ENCODE measurements at regions not wholly inside any gene's neighbourhood (a gene's known extent, or its start where the extent isn't known, plus 50 kb on each side); places are given as distances from the start of the nearest gene placed in this dataset.

- no peaks in the 10 kb centered on the region for H3K4me1 ChIP-seq (replicated peaks)
- DNase-seq (ENCODE audit: low spot score): no peak
- H3K9me3 ChIP-seq: no peaks in the 10 kb centered on the region
- intact Hi-C loops (cut with DNase I): no loop called here
- no peaks in the 10 kb centered on the region for H3K36me3 ChIP-seq
- no peak overlapping the region for H3K4me3 ChIP-seq
- TF ChIP-seq CTCF (IDR thresholded peaks at IDR 0.05): no peak
- TF ChIP-seq POLR2AphosphoS5 (IDR thresholded peaks at IDR 0.05): no peak
- TF ChIP-seq POLR2A (IDR thresholded peaks at IDR 0.05): no peak
- no peaks in the 10 kb centered on the region for H3K27me3 ChIP-seq (replicated peaks; ENCODE audit: insufficient read depth)
- no peak overlapping the region for H3K27ac ChIP-seq
Measured at GRCh38 chr6:166101819-166102419, 65.7 kb downstream of the TBXT start.

GRCh38 chr6:166097914-166098522, 69.6 kb downstream of the TBXT start:
- Histone ChIP-seq H3K27ac (no peak overlapping the region), H3K4me1 (replicated peaks) (no peaks in the 10 kb centered on the region), H3K36me3 (no peaks in the 10 kb centered on the region), H3K9me3 (no peaks in the 10 kb centered on the region), H3K4me3 (no peak overlapping the region), H3K27me3 (replicated peaks; ENCODE audit: insufficient read depth) (no peaks in the 10 kb centered on the region)
- WGBS: 40% methylated on average over 19 of the region's 19 CpGs
- peak; percentile 17 for DNase-seq (ENCODE audit: low spot score)
- intact Hi-C loops (cut with DNase I): no loop called here
- peak; percentile 44 to 64 (median 55) for TF ChIP-seq CTCF (IDR thresholded peaks at IDR 0.05)
- TF ChIP-seq POLR2AphosphoS5 (IDR thresholded peaks at IDR 0.05): no peak

GRCh38 chr6:166087852-166088251, 79.8 kb downstream of the TBXT start:
- H3K9me3 ChIP-seq: no peaks in the 10 kb centered on the region
- no peaks in the 10 kb centered on the region for H3K4me1 ChIP-seq (replicated peaks)
- no peak for DNase-seq (ENCODE audit: low spot score)
- no peaks in the 10 kb centered on the region for H3K36me3 ChIP-seq
- H3K4me3 ChIP-seq: no peak overlapping the region
- no peak for TF ChIP-seq CTCF (IDR thresholded peaks at IDR 0.05)
- no peak for TF ChIP-seq POLR2AphosphoS5 (IDR thresholded peaks at IDR 0.05)
- no peak for TF ChIP-seq POLR2A (IDR thresholded peaks at IDR 0.05)
- H3K27ac ChIP-seq: no peak overlapping the region
- WGBS: 78% methylated on average over 5 of the region's 5 CpGs
- no peaks in the 10 kb centered on the region for H3K27me3 ChIP-seq (replicated peaks; ENCODE audit: insufficient read depth)
- intact Hi-C loops (cut with DNase I): no loop called here

- H3K27me3 ChIP-seq (replicated peaks; ENCODE audit: insufficient read depth): no peaks in the 10 kb centered on the region
- no peaks in the 10 kb centered on the region for H3K4me1 ChIP-seq (replicated peaks)
- H3K36me3 ChIP-seq: no peaks in the 10 kb centered on the region
- intact Hi-C loops (cut with DNase I): no loop called here
- no peak overlapping the region for H3K4me3 ChIP-seq
- no peak for DNase-seq (ENCODE audit: low spot score)
- H3K27ac ChIP-seq: no peak overlapping the region
- no peaks in the 10 kb centered on the region for H3K9me3 ChIP-seq
- no peak for TF ChIP-seq CTCF (IDR thresholded peaks at IDR 0.05)
- TF ChIP-seq POLR2A (IDR thresholded peaks at IDR 0.05): no peak
- TF ChIP-seq POLR2AphosphoS5 (IDR thresholded peaks at IDR 0.05): no peak
- 79% methylated on average over 7 of the region's 7 CpGs for WGBS
Measured at GRCh38 chr6:166087246-166087645, 80.4 kb downstream of the TBXT start.

GRCh38 chr6:166085500-166085899, 82.2 kb downstream of the TBXT start:
- no peaks in the 10 kb centered on the region for H3K27me3 ChIP-seq (replicated peaks; ENCODE audit: insufficient read depth)
- H3K36me3 ChIP-seq: no peaks in the 10 kb centered on the region
- no peak overlapping the region for H3K4me3 ChIP-seq
- H3K9me3 ChIP-seq: no peaks in the 10 kb centered on the region
- H3K27ac ChIP-seq: no peak overlapping the region
- TF ChIP-seq POLR2AphosphoS5 (IDR thresholded peaks at IDR 0.05) (no peak), CTCF (IDR thresholded peaks at IDR 0.05) (no peak), POLR2A (IDR thresholded peaks at IDR 0.05) (no peak)
- no peaks in the 10 kb centered on the region for H3K4me1 ChIP-seq (replicated peaks)
- 28% methylated on average over 2 of the region's 2 CpGs for WGBS
- intact Hi-C loops (cut with DNase I): no loop called here
- DNase-seq (ENCODE audit: low spot score): no peak

Measured in prostate gland (tissue), 2 donors.